GM10248 (cell line): ENCODE measurements at regions not wholly inside any gene's neighbourhood (a gene's known extent, or its start where the extent isn't known, plus 50 kb on each side); places are given as distances from the start of the nearest gene placed in this dataset.

Experiments used
- CTCF ChIA-PET: fragments of 300-600 bp; sonication (Branson Sonifier 250); formaldehyde crosslinking; extraction: SDS; loops from one replicate; lab custom pipeline; 2021; ENCODE audit warnings: antibody characterized with exemption; lab: Yijun Ruan, JAX
- POLR2A ChIA-PET: fragments of 350-650 bp; sonication (Branson Sonifier 250); formaldehyde crosslinking; extraction: SDS; loops from one replicate; lab custom pipeline; 2020; ENCODE audit warnings: antibody characterized with exemption; lab: Yijun Ruan, JAX
- DNase-seq: peaks from one replicate; pipeline ENCODE4 v3.0.0; 2012; ENCODE audit errors: extremely low spot score
- CTCF ChIP-seq: IDR thresholded peaks from 2 replicates; pipeline ENCODE4 v1.5.1; 2012; ENCODE audit warnings: mild to moderate bottlenecking, low read depth; ENCODE audit errors: extremely low read depth, missing control alignments, control extremely low read depth

GRCh38 chr1:3968851-3969250 is 68.8 kb upstream of the C1orf174 start:
- POLR2A ChIA-PET = no interaction called here
- no peak for DNase-seq
- CTCF ChIA-PET = no interaction called here
- no peak for TF ChIP-seq CTCF

- DNase-seq = no peak
- TF ChIP-seq CTCF = no peak
- ChIA-PET CTCF (no interaction called here), POLR2A (no interaction called here)
Observed at GRCh38 chr1:3971981-3972380, 71.9 kb upstream of the C1orf174 start.

DNA sequence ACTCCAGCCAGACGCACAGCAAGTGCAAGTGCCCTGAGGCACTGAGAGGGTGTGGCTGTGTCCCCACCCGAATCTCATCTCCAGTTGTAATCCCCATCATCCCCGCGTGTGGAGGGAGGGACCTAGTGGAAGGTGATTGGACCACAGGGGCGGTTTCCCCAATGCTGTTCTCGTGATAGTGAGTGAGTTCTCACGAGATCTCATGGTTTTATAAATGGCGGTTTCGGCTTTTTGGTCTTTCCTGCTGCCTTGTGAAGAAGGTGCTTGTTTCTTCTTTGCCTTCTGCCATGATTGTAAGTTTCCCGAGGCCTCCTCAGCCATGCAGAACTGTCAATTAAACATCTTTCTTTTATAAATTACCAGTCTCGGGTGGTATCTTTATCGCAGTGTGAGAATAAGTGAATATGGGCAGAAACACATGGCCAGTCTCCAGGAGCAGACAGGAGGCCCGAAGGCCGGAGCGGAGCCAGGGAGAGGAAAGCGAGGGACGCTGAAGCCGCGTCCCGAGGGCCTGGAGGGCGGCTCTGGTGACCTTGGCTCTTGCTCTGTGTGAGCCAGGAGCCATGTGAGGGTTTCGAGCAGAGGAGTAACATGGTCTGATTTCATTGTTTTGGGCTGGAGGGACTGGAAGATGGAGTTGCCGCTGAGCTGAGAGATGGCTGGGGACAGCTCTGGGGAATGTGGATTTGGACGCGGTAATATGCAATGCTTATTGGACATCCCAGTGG is 76.0 kb upstream of the C1orf174 start:
- no peak for DNase-seq
- TF ChIP-seq CTCF = no peak
- POLR2A ChIA-PET = no interaction called here
- CTCF ChIA-PET = no interaction called here

DNA sequence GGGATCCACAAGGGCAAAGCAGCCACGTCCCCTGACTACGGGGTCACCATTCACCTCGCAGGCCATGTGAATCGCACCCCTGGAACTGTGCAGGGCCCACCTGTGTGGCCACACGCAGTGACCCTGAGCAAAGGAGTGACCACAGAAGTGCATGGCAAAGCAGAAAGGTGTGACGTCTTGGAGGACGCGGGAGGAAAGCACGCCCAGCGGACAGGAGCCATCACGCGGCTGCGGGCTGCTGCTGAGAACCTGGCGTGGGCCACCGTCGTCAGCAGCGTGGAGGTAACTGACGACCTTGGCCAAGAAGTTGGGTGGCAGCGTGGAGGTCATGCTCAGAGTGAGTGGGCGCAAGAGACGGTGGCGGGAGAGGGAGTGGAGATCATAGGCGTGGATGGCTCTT is 76.7 kb upstream of the C1orf174 start:
- no peak for DNase-seq
- TF ChIP-seq CTCF = no peak
- ChIA-PET POLR2A (no interaction called here), CTCF (no interaction called here)

DNA sequence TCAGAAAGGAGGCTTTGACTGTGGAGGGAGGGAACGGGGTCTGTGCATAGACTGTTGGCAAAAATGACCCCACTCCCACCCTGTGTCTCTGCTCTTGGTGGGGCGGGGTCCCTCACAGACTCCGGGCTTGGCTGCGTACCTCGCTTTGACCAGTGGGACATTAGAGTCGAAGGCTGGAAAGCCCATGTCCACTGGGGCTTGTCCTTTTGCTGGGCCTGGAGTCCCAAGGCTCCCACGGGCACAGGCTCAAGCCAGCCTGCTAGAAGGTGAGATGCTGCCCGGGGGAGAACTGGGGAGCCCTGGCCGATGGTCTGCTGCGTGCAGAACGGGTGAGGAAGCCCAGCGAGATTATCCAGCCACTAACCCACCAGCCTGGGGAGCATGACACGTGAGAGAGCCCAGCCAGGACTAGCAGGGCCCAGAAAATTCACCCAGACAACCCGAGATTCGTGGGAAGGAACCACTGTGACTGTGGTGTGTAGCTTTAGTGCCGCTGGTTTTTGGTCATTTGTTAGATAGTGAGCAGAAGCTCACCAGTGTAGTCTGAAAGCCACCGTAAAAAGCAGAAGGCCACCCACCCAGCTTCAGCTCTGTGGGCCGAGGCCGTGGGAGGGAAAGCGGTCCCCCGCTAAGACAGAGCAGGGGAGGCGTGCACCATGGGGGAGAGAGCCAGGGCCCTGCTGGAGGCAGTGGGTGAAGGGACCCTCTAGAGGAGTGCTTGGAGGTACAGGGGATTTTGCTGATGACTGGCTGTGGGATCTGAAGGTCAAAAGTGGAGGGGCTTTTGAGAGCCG is 78.3 kb upstream of the C1orf174 start:
- no peak for TF ChIP-seq CTCF
- DNase-seq = no peak
- CTCF ChIA-PET = no interaction called here

GRCh38 chr1:3978990-3979325 is 78.9 kb upstream of the C1orf174 start:
- ChIA-PET POLR2A (no interaction called here), CTCF (no interaction called here)
- DNase-seq = no peak
- TF ChIP-seq CTCF = no peak

More for the DNA sequence above, 78.3 kb upstream of the C1orf174 start:
- POLR2A ChIA-PET = no interaction called here
